ENCODE measurements at regions not wholly inside any gene's neighbourhood (a gene's known extent, or its start where the extent isn't known, plus 50 kb on each side); places are given as distances from the start of the nearest gene placed in this dataset.

- TF ChIP-seq EZH2phosphoT487 (IDR thresholded peaks at IDR 0.05; ENCODE audit: low read depth, severe bottlenecking, unreplicated experiment) (no peak), EZH2 (IDR thresholded peaks at IDR 0.05; ENCODE audit: borderline replicate concordance) (no peak), CTCF (IDR thresholded peaks at IDR 0.05; ENCODE audit: poor library complexity) (no peak)
- Histone ChIP-seq H2AFZ (no peak overlapping the region), H3K27me3 (no peaks in the 10 kb centered on the region), H3K4me3 (no peak overlapping the region), H3K4me2 (no peak overlapping the region), H3K9me3 (ENCODE audit: low read depth) (no peaks in the 10 kb centered on the region), H3K4me1 (ENCODE audit: insufficient read depth) (peaks cover 13% of the 10 kb centered on the region), H3K27ac (no peak overlapping the region), H3K79me2 (no peaks in the 10 kb centered on the region), H3K36me3 (replicated peaks; ENCODE audit: insufficient read depth, low read depth) (no peaks in the 10 kb centered on the region), H3K9me2 (replicated peaks; ENCODE audit: insufficient read depth) (no peaks in the 10 kb centered on the region), H4K20me1 (ENCODE audit: insufficient read depth, poor library complexity, severe bottlenecking) (no peaks in the 10 kb centered on the region)
- no peak for DNase-seq (ENCODE audit: low spot score)
- WGBS (ENCODE audit: low lambda C conversion rate, missing lambda C conversion rate) = 96% methylated on average over 14 of the region's 14 CpGs
These were observed 368.4 kb upstream of the AKR1E2 start for GRCh38 chr10:4457597-4457996.

DNA sequence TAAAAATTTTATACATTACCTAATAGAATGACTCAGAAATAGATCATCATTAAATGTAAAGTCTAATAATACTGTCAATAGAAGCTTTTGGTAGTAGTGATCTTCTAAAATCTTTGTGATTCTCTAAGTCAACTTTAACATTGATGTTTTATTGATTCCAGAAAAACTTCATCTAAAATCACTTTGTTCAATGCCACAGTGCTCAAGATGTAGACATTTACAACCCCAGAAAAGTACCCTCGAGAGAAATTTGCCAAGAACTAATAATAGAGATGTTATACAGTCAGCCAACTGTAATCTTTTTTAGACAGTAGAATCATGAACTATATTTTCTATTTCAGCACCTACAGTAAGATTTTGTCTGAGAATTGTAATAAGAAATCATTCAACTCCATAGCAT, 369.2 kb upstream of the AKR1E2 start:
- no peaks in the 10 kb centered on the region for H3K27me3 ChIP-seq
- 50% methylated on average over 1 of the region's 1 CpG for WGBS (ENCODE audit: low lambda C conversion rate, missing lambda C conversion rate)
- H2AFZ ChIP-seq = no peak overlapping the region
- no peaks in the 10 kb centered on the region for H3K36me3 ChIP-seq (replicated peaks; ENCODE audit: insufficient read depth, low read depth)
- no peak overlapping the region for H3K27ac ChIP-seq
- H3K9me2 ChIP-seq (replicated peaks; ENCODE audit: insufficient read depth) = no peaks in the 10 kb centered on the region
- no peaks in the 10 kb centered on the region for H3K79me2 ChIP-seq
- no peak overlapping the region for H3K4me2 ChIP-seq
- no peaks in the 10 kb centered on the region for H3K9me3 ChIP-seq (ENCODE audit: low read depth)
- TF ChIP-seq CTCF (IDR thresholded peaks at IDR 0.05; ENCODE audit: poor library complexity) (no peak), EZH2phosphoT487 (IDR thresholded peaks at IDR 0.05; ENCODE audit: low read depth, severe bottlenecking, unreplicated experiment) (no peak), EZH2 (IDR thresholded peaks at IDR 0.05; ENCODE audit: borderline replicate concordance) (no peak)
- DNase-seq (ENCODE audit: low spot score) = no peak
- H3K4me1 ChIP-seq (ENCODE audit: insufficient read depth) = peaks cover 13% of the 10 kb centered on the region
- H4K20me1 ChIP-seq (ENCODE audit: insufficient read depth, poor library complexity, severe bottlenecking) = no peaks in the 10 kb centered on the region
- H3K4me3 ChIP-seq = no peak overlapping the region

DNA sequence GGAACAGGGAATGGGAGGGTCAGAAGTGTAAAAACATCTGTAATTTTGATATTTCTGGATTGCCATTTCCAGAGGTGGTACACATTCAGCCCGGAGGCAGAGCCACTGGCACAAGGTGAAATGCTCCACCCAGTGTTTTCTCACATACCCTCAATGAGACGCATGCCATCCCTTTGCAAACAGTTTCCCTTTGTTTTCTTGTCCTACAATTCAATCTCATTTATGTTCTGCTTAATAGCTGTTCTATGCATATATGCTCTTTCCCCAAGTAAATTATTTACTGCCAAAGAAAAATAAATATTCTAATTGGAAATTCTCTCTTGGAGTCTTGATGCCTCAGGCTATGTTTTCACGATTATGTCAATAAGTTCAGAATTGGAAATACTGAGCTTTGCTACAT, 369.7 kb upstream of the AKR1E2 start:
- Histone ChIP-seq H3K9me2 (replicated peaks; ENCODE audit: insufficient read depth) (no peaks in the 10 kb centered on the region), H3K36me3 (replicated peaks; ENCODE audit: insufficient read depth, low read depth) (no peaks in the 10 kb centered on the region), H3K4me2 (no peak overlapping the region), H3K4me1 (ENCODE audit: insufficient read depth) (peaks cover 13% of the 10 kb centered on the region), H3K9me3 (ENCODE audit: low read depth) (no peaks in the 10 kb centered on the region), H3K27me3 (no peaks in the 10 kb centered on the region), H3K4me3 (no peak overlapping the region), H2AFZ (no peak overlapping the region), H4K20me1 (ENCODE audit: insufficient read depth, poor library complexity, severe bottlenecking) (no peaks in the 10 kb centered on the region), H3K27ac (no peak overlapping the region), H3K79me2 (no peaks in the 10 kb centered on the region)
- no peak for TF ChIP-seq CTCF (IDR thresholded peaks at IDR 0.05; ENCODE audit: poor library complexity)
- no peak for TF ChIP-seq EZH2phosphoT487 (IDR thresholded peaks at IDR 0.05; ENCODE audit: low read depth, severe bottlenecking, unreplicated experiment)
- TF ChIP-seq EZH2 (IDR thresholded peaks at IDR 0.05; ENCODE audit: borderline replicate concordance) = no peak
- DNase-seq (ENCODE audit: low spot score) = no peak
- 70% methylated on average over 3 of the region's 3 CpGs for WGBS (ENCODE audit: low lambda C conversion rate, missing lambda C conversion rate)

DNA sequence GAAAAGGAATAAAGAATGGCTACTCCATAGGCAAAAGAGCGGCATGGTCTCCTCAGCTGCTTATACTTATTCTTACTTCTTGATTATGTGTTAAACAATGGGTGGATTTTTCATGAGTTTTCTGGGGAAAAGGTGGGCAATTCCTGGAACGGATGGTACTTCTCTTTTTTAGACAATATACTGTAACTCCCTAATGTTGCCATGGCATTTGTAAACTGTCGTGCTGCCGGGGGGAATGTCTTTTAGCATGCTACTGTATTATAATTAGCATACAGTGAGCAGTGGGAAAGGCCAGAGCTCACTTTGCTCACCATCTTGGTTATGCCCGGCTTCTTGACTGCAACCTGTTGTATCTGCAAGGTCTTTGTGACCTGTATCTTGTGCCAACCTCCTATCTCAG, 372.1 kb upstream of the AKR1E2 start:
- Histone ChIP-seq H3K27ac (peak overlapping the region; percentile 66), H3K27me3 (no peaks in the 10 kb centered on the region), H3K9me2 (replicated peaks; ENCODE audit: insufficient read depth) (no peaks in the 10 kb centered on the region), H3K36me3 (replicated peaks; ENCODE audit: insufficient read depth, low read depth) (no peaks in the 10 kb centered on the region), H3K4me2 (peak overlapping the region; percentile 31), H2AFZ (no peak overlapping the region), H3K4me1 (ENCODE audit: insufficient read depth) (peaks cover 7% of the 10 kb centered on the region), H3K4me3 (no peak overlapping the region), H3K9me3 (ENCODE audit: low read depth) (no peaks in the 10 kb centered on the region), H4K20me1 (ENCODE audit: insufficient read depth, poor library complexity, severe bottlenecking) (no peaks in the 10 kb centered on the region), H3K79me2 (no peaks in the 10 kb centered on the region)
- TF ChIP-seq EZH2 (IDR thresholded peaks at IDR 0.05; ENCODE audit: borderline replicate concordance) = no peak
- WGBS (ENCODE audit: low lambda C conversion rate, missing lambda C conversion rate) = 89% methylated on average over 5 of the region's 5 CpGs
- DNase-seq (ENCODE audit: low spot score) = no peak
